GM21390 (cell line): ENCODE measurements at regions not wholly inside any gene's neighbourhood (a gene's known extent, or its start where the extent isn't known, plus 50 kb on each side); places are given as distances from the start of the nearest gene placed in this dataset.

Experiments used
- ATAC-seq: cut with Tn5 transposase; IDR thresholded peaks from one replicate; pipeline ENCODE4 v1.9.1; 2021; ENCODE audit not compliant: unreplicated experiment

- no peak for ATAC-seq
Measured at GRCh38 chr3:83890039-83890762, 1068.6 kb upstream of the CADM2 start.

- no peak for ATAC-seq
Measured at GRCh38 chr3:83890763-83891135, 1068.0 kb upstream of the CADM2 start.

- ATAC-seq, result no peak
Measured at GRCh38 chr3:83894223-83894622, 1064.6 kb upstream of the CADM2 start.

- ATAC-seq, result no peak
Measured at GRCh38 chr3:83895892-83896291, 1062.9 kb upstream of the CADM2 start.

GRCh38 chr3:83902787-83903533, 1055.8 kb upstream of the CADM2 start:
- ATAC-seq, result no peak

- ATAC-seq, result no peak
Measured at GRCh38 chr3:83913381-83913780, 1045.4 kb upstream of the CADM2 start.

- ATAC-seq, result no peak
Measured at GRCh38 chr3:83926291-83926690, 1032.5 kb upstream of the CADM2 start.

GRCh38 chr3:83928391-83928790, 1030.4 kb upstream of the CADM2 start:
- no peak for ATAC-seq

GRCh38 chr3:83928903-83929302, 1029.9 kb upstream of the CADM2 start:
- ATAC-seq, result no peak

GRCh38 chr3:83934192-83935021, 1024.4 kb upstream of the CADM2 start:
- ATAC-seq, result no peak

GRCh38 chr3:83938491-83938890, 1020.3 kb upstream of the CADM2 start:
- ATAC-seq, result no peak

- no peak for ATAC-seq
Measured at GRCh38 chr3:83941990-83942745, 1016.6 kb upstream of the CADM2 start.

GRCh38 chr3:83946049-83946448, 1012.7 kb upstream of the CADM2 start:
- ATAC-seq, result no peak

- no peak for ATAC-seq
Measured at GRCh38 chr3:83946554-83946953, 1012.2 kb upstream of the CADM2 start.

GRCh38 chr3:83948771-83949170, 1010.0 kb upstream of the CADM2 start:
- ATAC-seq, result no peak

- ATAC-seq, result no peak
Measured at GRCh38 chr3:83953417-83954089, 1005.2 kb upstream of the CADM2 start.

GRCh38 chr3:83956431-83956830, 1002.4 kb upstream of the CADM2 start:
- no peak for ATAC-seq

GRCh38 chr3:83968356-83968755, 990.4 kb upstream of the CADM2 start:
- ATAC-seq, result no peak

GRCh38 chr3:83971666-83972065, 987.1 kb upstream of the CADM2 start:
- ATAC-seq, result no peak

GRCh38 chr3:84008623-84009022, 950.2 kb upstream of the CADM2 start:
- ATAC-seq, result no peak
